ENCODE measurements at regions not wholly inside any gene's neighbourhood (a gene's known extent, or its start where the extent isn't known, plus 50 kb on each side); places are given as distances from the start of the nearest gene placed in this dataset.

DNA sequence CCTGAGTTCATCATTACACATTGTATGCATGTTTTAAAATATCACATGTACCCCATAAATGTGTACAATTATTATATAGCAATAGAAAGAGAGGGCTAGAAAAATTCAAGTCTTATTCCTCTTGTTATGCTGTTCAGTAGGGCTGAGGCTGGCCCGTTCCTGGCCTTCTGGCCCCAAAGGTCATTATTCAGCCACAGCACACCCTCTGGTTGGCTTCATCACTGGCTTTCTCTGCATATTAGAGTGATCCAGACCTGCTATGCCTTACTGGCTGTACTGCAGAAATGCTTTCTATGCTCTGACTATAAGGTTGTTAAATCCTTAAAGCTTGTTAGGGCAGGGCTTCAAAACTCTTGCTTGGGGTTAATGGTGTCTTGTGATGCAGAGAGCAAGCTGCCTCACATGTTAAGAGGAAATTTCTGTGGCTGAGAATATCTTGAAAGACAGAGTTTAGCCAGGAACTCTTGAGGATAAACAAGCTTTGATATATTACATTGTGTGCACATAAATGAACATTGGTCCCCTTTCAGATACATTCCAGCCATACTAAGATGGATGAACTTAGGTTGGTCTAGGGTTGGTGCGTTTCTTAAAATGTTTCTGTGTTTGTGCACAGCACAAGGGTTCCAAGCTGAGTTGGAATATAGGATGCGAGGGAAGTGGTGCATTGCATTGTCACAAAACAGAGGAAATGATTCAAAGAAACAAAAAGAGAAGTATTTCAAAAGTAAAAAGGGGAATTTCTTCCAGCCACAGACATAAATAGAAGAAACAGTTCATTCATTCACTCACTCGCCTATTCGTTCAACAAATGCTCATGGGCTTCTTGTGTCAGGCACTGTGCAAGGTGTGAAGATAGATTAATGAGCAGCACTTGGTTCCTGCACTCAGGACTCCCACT lies 61.6 kb upstream of the WDR11 start:
- H2AFZ ChIP-seq (ENCODE audit: low read length), result no peak overlapping the region

More for the DNA sequence above, 61.6 kb upstream of the WDR11 start:
- H2BK120ac ChIP-seq (ENCODE audit: low read depth, low read length, poor library complexity, severe bottlenecking), result no peak overlapping the region
- Mint-ChIP-seq H3K36me3 (ENCODE audit: insufficient read depth in 1 of 3, low read depth in 3 of 3) (no peaks in the 10 kb centered on the region; a peak in 1 of 7 replicates), H3K4me1 (peaks cover 20 to 25% of the 10 kb centered on the region in 2 experiments), H3K9me3 (peaks cover 0 to 6% of the 10 kb centered on the region in 2 experiments; a peak in 2 of 5 replicates), H3K27ac (no peak overlapping the region; a peak in 1 of 7 replicates), H3K27me3 (ENCODE audit: low read depth) (peaks cover 3% of the 10 kb centered on the region), H3K4me3 (no peak overlapping the region)
- H2AK5ac ChIP-seq (ENCODE audit: insufficient read length, low read length), result no peak overlapping the region
- no peak overlapping the region for H3K27ac ChIP-seq (ENCODE audit: insufficient read length, low read depth, low read length)
- H3K14ac ChIP-seq (ENCODE audit: insufficient read depth, low read length), result no peak overlapping the region
- no CpG with 5 or more reads among the region's 5 CpGs for WGBS (ENCODE audit: extremely low coverage, insufficient read length, low lambda C conversion rate)
- no peak overlapping the region for H2BK5ac ChIP-seq (ENCODE audit: insufficient read length, low read length)
- H3K9me3 ChIP-seq (ENCODE audit: control insufficient read depth, low read depth, low read length), result no peaks in the 10 kb centered on the region
- no peak overlapping the region for H3K18ac ChIP-seq (ENCODE audit: insufficient read length, low read depth, low read length)
- DNase-seq, result no peak
- no peak overlapping the region for H3K4ac ChIP-seq (ENCODE audit: low read depth, low read length)
- no peaks in the 10 kb centered on the region for H3K79me2 ChIP-seq (ENCODE audit: insufficient read depth, low read length)
- no peaks in the 10 kb centered on the region for H3K4me1 ChIP-seq (ENCODE audit: insufficient read depth, low read length)
- H3K9ac ChIP-seq (ENCODE audit: extremely low read depth, insufficient read length, low read length), result no peak overlapping the region
- no peak overlapping the region for H4K5ac ChIP-seq (ENCODE audit: insufficient read length, low read depth, low read length)
- H3K56ac ChIP-seq (ENCODE audit: insufficient read length, low read depth, low read length), result no peak overlapping the region
- H3T11ph ChIP-seq (ENCODE audit: low read length), result no peak overlapping the region
- no peaks in the 10 kb centered on the region for H3K27me3 ChIP-seq (ENCODE audit: insufficient read depth, low read length)
- TF ChIP-seq, protein P1, sequence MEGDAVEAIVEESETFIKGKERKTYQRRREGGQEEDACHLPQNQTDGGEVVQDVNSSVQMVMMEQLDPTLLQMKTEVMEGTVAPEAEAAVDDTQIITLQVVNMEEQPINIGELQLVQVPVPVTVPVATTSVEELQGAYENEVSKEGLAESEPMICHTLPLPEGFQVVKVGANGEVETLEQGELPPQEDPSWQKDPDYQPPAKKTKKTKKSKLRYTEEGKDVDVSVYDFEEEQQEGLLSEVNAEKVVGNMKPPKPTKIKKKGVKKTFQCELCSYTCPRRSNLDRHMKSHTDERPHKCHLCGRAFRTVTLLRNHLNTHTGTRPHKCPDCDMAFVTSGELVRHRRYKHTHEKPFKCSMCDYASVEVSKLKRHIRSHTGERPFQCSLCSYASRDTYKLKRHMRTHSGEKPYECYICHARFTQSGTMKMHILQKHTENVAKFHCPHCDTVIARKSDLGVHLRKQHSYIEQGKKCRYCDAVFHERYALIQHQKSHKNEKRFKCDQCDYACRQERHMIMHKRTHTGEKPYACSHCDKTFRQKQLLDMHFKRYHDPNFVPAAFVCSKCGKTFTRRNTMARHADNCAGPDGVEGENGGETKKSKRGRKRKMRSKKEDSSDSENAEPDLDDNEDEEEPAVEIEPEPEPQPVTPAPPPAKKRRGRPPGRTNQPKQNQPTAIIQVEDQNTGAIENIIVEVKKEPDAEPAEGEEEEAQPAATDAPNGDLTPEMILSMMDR (conservative IDR thresholded peaks at IDR 0.05), result no peak
- H2BK15ac ChIP-seq (ENCODE audit: low read depth, low read length), result no peak overlapping the region
- H3K23ac ChIP-seq (ENCODE audit: insufficient read length, low read depth, low read length), result no peak overlapping the region
- H3K79me1 ChIP-seq (ENCODE audit: insufficient read depth, low read depth, low read length, poor library complexity, severe bottlenecking), result no peaks in the 10 kb centered on the region
- H3K4me2 ChIP-seq (ENCODE audit: insufficient read depth, insufficient read length, low read length), result no peak overlapping the region
- no peak overlapping the region for H4K8ac ChIP-seq (replicated peaks; ENCODE audit: insufficient read length, low read depth, low read length)
- no peak overlapping the region for H2BK12ac ChIP-seq (ENCODE audit: insufficient read length, low read depth, low read length)
- no peak overlapping the region for H4K91ac ChIP-seq (ENCODE audit: insufficient read length, low read depth, low read length)
- H2BK20ac ChIP-seq (ENCODE audit: low read depth, low read length, poor library complexity, severe bottlenecking), result no peak overlapping the region
- H4K20me1 ChIP-seq (ENCODE audit: control insufficient read depth, insufficient read depth, insufficient read length), result no peaks in the 10 kb centered on the region
- no peaks in the 10 kb centered on the region for H3K23me2 ChIP-seq (ENCODE audit: insufficient read length, low read depth, low read length, poor library complexity, severe bottlenecking)

Data from H9 (cell line).